Activated naive CD4-positive, alpha-beta T cell treated with Interleukin-2 at 50 U/mL for 16 hours (primary cell): ENCODE measurements at regions not wholly inside any gene's neighbourhood (a gene's known extent, or its start where the extent isn't known, plus 50 kb on each side); places are given as distances from the start of the nearest gene placed in this dataset.
"Not testable (repeated sequence)": the region's sequence is repeated elsewhere in the genome, so short reads cannot be mapped to it uniquely, and the experiment has no call there.

ENCODE experiments used
- DNase-seq: peaks from one replicate; pipeline ENCODE4 v3.0.0-alpha.2; 2020

GRCh38 chr9:113705928-113706519, 170.1 kb upstream of the ZNF618 start:
- no peak for DNase-seq

- DNase-seq: no peak
Measured at GRCh38 chr9:113707953-113708695, 168.0 kb upstream of the ZNF618 start.

DNA sequence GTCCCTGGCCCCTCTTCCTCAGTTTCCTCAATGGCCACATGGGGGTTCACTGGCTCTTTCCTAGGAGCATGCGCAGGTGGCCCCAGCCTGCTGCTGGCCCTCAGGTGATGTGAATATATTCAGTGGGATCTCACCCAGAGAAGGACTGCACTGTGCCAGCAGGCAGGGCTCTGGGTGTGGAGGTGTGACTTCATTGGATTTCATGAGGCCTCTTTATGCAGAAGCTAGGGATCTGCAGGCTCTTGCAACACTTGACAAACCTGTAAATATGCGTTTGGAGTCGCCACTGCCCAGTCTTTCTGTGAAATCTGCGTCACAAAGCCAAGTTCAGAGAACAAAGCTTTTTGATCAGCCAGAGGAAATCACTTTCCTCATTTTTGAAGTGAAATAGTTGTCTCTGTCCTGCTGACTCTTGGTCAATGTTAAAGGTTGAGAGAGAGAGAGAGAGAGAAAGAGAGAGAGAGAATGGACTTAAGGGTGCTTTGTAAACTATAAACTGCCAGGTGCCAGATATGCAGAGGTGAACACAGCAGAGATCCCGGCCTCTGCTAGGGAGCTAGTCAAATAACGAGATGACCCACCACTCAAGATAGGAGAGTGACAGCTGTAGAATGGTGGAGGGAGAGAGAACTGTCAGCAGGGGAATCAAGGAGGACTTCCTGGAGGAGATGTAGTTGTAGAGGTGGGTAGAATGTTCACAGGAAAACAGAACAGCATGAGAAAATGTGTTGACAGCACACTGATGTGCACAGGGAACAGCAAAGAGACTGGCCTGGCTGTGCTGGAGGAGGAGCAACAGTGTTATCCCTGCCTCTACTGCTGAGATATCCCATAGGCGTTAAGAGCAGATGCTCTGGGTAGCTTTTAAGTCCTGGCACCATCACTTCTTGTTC, 167.0 kb upstream of the ZNF618 start:
- no peak for DNase-seq

GRCh38 chr9:113709721-113710120, 166.4 kb upstream of the ZNF618 start:
- DNase-seq: no peak

DNA sequence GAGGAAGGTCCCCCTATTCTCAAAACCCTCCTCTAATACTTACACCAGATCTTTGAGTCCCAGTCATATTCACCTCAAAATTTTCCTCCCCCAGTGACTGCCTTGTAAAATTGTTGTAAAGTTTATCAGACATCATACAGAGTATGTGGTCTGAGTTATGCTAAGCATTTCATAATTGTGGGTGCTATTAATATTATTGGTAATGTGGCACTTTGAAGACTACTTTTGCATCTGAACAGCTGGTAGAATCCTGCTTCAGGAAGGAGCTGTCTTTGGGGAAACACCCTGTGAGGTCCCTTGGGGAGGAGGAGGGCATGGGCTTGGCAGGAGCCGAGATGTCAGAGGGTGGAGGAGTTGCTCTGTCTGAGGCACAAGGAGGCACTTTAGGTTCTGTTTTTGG, 164.9 kb upstream of the ZNF618 start:
- no peak for DNase-seq

- DNase-seq: no peak
Measured at GRCh38 chr9:113712053-113712452, 164.1 kb upstream of the ZNF618 start.

GRCh38 chr9:113715086-113715485, 161.0 kb upstream of the ZNF618 start:
- DNase-seq: no peak

DNA sequence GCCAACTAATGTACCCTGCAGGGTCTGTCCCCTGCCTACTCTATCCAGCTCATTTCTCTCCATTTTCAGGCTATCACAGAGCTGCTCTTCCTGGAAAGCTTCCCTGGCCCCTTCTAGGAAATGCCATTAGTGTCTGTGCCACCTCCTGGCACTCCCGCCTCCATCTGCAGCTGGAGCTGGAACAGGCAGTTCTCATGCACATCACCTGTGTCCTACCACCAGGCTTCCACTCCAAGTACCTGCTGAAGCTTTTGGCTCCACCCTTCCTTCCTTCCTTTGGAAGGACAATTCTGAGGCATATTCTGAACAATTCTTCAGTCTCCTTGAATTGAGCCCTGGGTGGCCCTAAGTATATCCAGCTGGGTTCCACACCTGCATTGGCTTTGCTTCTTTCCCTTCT, 156.2 kb upstream of the ZNF618 start:
- DNase-seq: no peak

DNA sequence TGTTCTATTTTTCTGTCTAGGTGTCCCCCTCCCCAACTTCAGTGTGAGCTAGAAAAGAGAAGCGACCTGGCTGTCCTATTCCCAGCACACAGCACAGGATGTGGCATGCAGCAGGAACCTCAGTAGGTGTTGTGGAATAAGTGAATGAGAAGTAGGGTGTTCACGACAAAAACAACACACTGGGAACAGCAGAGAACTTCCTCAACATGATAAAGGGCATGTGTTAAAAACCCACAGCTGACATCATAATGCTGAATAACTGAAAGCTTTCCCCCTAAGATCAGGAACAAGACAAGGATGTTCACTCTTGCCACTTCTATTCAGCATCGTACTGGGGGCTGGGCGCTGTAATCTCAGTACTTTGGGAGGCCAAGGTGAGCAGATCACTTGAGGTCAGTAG, 155.6 kb upstream of the ZNF618 start:
- no peak for DNase-seq

DNA sequence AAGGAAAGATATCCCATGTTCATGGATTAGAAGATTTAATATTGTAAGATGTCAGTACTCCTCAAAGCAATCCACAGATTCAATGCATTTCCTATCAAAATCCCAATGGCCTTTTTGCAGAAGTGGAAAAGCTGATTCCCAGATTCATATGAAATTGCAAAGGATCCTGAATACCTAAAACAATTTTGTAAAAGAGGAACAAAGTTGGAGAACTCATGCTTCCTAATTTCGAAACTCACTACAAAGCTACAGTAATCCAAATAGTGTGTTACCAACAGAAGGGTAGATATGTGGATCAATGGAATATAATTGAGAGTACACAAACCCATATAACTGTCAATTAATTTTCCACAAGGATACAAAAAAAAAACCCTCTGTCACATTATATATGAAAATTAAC, 154.3 kb upstream of the ZNF618 start:
- no peak for DNase-seq

DNA sequence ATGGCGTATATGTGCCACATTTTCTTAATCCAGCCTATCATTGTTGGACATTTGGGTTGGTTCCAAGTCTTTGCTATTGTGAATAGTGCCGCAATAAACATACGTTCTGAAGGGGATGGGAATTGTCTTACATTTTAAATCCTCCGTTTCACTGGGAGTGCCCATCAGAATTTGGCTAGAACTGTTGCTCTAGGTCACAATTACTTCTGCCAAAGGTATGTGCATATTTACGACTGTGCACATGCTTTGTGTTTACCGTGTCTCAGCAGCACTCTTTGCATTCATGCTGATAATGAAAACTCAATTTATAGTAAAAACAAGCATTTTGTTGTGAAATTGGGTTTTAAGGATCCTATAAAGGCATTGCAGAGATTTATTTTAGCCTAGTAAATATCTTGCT, 151.9 kb upstream of the ZNF618 start:
- no peak for DNase-seq

DNA sequence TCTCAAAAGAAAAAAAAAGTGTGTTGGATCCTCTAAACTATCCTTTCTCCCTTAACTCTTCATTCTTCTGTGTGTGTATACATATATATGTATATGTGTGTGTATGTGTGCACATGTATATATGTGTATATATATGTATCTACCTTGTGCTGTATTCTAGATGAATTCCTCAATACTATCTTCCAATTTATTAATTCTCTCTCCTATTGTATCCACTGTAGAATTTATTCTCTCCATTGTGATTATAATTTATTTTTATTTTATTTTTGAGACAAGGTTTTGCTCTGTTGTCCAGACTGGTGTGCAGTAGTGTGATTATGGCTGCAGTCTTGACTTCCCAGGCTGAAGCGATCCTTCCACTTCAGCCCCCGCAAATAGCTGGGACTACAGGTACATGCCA, 147.1 kb upstream of the ZNF618 start:
- no peak for DNase-seq

DNA sequence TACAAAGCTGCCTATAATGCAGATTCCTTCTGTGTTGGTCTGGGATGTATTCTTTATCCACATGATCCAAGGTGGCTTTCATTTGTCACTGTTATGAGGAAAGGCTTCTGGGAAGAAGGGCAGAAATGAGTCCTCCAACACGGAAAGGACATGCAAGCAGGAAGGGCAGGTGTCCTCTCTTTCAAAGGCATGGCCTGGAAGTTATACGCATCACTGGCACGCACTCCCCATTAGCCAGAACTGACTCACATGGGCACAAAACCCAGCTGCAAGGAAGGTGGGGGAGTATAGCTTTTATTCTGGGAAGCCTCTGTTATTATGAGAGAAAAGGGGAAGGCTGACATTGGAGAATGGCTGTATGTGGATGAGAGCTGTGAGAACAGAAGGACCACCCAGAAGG, 141.3 kb upstream of the ZNF618 start:
- no peak for DNase-seq

GRCh38 chr9:113737517-113738271, 138.4 kb upstream of the ZNF618 start:
- DNase-seq: no peak

GRCh38 chr9:113738496-113738892, 137.6 kb upstream of the ZNF618 start:
- DNase-seq: no peak

DNA sequence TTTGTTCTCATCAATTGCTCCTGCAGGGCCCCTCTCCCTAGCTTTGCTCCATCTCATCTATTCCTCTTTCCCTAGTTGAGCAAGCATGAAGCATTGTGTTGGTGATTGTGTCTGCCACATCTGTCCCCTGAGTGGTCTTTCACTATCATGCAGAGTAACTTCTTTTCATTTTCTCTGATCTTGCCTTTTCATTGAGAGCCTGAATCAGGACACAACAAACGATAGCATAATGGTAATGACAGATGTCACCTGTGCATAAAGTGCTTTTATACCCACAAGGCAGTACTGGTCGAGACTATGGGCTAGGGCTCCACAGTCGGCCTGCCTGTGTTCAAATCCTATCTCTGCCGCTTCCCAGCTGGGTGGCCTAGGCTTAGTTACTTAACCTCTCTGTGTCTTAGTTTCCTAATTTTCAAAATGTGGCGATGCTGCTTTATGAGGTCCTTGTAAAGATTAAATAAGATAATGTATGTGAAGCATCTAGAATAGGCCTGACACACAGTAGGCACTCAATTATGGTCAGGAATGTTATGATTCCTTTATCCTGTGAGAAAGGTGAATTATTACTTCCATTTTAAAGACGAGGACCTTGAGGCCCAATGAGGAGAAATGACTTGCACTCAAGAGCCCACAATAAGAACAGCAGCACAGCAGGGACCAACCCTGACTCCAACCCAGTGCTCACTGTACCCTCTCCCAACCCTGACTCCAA, 137.1 kb upstream of the ZNF618 start:
- no peak for DNase-seq

DNA sequence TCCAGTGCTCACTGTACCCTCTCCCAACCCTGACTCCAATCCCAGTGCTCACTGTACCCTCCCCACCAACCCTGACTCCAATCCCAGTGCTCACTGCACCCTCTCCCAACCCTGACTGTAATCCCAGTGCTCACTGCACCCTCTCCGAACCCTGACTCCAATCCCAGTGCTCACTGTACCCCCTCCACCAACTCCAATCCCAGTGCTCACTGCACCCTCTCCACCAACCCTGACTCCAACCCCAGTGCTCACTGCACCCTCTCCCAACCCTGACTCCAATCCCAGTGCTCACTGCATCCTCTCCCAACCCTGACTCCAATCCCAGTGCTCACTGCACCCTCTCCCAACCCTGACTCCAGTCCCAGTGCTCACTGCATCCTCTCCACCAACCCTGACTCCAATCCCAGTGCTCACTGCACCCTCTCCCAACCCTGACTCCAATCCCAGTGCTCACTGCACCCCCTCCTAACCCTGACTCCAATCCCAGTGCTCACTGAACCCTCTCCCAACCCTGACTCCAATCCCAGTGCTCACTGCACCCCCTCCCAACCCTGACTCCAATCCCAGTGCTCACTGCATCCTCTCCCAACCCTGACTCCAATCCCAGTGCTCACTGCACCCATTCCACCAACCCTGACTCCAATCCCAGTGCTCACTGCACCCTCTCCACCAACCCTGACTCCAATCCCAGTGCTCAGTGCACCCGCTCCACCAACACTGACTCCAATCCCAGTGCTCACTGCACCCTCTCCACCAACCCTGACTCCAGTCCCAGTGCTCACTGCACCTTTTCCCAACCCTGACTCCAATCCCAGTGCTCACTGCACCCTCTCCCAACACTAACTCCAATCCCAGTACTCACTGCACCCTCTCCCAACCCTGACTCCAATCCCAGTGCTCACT, 136.3 kb upstream of the ZNF618 start:
- not testable (repeated sequence) for DNase-seq

GRCh38 chr9:113740508-113741500, 135.3 kb upstream of the ZNF618 start:
- not testable (repeated sequence) for DNase-seq

GRCh38 chr9:113741886-113742854, 133.9 kb upstream of the ZNF618 start:
- no peak for DNase-seq
